Astrocyte (in vitro differentiated cells and primary cell): ENCODE measurements at regions not wholly inside any gene's neighbourhood (a gene's known extent, or its start where the extent isn't known, plus 50 kb on each side); places are given as distances from the start of the nearest gene placed in this dataset.

Experiments
- EZH2 ChIP-seq: IDR thresholded peaks from 2 replicates; pipeline ENCODE4 v1.6.1; 2012; ENCODE audit warnings: mild to moderate bottlenecking, low read length, inconsistent platforms; ENCODE audit not compliant: insufficient read depth
- TF ChIP-seq, protein P1 (sequence below): IDR thresholded peaks from 2 replicates; pipeline ENCODE4 v1.5.1; 2011; ENCODE audit warnings: low read depth, mild to moderate bottlenecking, inconsistent platforms, low read length, moderate library complexity; ENCODE audit not compliant: insufficient read depth

DNA sequence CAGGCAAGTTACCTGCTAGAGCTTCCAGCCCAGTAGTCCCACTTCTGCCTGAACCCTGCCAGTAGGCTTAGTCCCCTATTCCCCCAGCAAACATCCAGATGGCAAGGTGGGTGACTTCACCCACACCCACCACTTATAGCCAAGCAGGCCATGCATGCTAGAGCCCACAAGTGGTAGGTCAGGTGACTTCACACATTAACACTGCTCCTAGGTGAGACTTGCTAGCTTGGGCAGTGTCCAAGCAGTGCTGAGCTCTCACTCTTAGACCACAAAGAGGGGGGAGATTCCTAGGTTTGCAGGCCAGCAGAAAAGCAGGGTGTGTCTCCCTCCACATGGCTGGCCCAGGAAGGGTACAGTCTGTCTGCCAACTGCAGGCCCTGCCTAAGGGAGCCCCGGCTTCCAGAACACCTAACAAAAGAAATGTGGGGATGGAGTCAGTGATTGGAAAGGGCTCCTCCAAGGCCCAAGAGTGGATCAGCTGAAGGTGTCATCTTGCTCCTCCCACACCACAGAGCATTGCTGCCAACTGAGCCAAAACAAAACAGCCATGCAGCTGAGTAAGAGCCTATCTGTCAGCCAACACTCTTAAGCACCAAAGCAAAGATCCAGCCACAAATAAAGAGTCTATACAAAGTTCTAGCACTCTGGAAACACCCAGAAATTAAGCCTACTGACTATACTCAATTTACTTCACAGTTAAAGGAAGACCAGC is 158.1 kb upstream of the USP38 start:
- TF ChIP-seq EZH2, result no peak
- TF ChIP-seq, protein P1, sequence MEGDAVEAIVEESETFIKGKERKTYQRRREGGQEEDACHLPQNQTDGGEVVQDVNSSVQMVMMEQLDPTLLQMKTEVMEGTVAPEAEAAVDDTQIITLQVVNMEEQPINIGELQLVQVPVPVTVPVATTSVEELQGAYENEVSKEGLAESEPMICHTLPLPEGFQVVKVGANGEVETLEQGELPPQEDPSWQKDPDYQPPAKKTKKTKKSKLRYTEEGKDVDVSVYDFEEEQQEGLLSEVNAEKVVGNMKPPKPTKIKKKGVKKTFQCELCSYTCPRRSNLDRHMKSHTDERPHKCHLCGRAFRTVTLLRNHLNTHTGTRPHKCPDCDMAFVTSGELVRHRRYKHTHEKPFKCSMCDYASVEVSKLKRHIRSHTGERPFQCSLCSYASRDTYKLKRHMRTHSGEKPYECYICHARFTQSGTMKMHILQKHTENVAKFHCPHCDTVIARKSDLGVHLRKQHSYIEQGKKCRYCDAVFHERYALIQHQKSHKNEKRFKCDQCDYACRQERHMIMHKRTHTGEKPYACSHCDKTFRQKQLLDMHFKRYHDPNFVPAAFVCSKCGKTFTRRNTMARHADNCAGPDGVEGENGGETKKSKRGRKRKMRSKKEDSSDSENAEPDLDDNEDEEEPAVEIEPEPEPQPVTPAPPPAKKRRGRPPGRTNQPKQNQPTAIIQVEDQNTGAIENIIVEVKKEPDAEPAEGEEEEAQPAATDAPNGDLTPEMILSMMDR, result no peak
